Activated gamma-delta T cell treated with anti-CD3 and anti-CD28 coated beads, Interleukin-2, amount 50 U/mL, for 16 hours (primary cell): ENCODE measurements at regions not wholly inside any gene's neighbourhood (a gene's known extent, or its start where the extent isn't known, plus 50 kb on each side); places are given as distances from the start of the nearest gene placed in this dataset.
"Not testable (repeated sequence)": the region's sequence is repeated elsewhere in the genome, so short reads cannot be mapped to it uniquely, and the experiment has no call there.

ENCODE experiments used
- DNase-seq: peaks from one replicate; pipeline ENCODE4 v3.0.0-alpha.2; 2020; ENCODE audit warnings: low read depth

DNA sequence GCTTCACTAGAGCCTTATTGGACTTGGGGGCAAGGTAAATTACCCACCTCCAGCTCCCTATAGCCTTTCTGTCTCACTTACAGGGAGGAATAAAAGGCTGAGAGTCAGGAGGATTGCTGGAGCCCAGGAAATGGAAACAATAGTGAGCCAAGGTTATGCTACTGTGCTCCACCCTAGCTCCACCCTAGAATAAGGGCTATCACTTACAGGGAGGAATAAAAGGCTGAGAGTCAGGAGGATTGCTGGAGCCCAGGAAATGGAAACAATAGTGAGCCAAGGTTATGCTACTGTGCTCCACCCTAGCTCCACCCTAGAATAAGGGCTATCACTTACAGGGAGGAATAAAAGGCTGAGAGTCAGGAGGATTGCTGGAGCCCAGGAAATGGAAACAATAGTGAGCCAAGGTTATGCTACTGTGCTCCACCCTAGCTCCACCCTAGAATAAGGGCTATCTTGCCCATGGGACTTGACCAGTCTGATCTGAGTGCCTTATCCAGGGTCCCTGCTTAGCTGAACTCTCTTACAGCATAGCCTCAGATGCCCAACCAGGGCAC lies 150.6 kb upstream of the UGT8 start:
- not testable (repeated sequence) for DNase-seq

DNA sequence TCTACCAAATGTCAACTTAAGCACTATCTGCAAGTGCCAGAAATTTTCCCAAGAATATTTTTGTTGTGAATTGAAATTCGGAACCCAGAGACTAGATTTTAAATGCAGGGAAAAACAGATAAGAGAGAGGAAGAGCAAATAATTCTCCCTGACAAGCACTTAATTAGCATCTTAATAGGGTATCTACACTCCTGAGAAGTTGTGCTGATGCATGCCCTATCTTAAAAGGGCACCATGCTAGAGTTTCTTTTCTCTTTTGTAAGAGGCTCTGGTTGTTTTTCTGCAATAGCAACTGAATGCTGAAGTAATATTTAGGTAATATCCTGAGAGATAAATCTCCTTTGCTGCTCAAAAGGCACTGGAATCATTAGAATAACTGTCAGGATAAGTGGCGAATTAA lies 139.9 kb upstream of the UGT8 start:
- DNase-seq, result no peak

DNA sequence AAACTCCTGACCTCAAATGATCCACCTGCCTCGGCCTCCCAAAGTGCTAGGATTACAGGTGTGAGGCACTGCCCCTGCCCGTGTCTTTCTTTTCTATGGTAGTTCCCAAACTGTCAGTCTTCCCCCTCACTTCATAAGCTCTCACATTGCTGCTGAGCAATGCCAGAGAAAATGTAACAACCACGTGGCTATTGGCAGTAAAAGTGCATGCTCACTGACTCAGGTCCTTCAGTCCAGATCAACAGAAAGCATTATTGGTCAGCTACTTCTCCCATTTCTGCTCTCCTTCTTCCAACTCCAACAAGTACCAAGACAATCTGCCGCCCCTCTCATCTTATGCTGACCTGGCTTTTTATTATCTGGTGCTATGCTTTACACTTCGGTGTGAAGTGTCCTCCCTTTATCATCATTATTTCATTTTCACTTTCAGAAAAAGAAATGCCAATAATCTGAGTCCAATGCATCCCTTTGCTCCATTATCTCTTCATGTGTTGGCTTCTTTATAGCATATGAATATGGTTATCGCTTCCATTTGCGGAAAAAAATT lies 133.8 kb upstream of the UGT8 start:
- DNase-seq, result no peak

DNA sequence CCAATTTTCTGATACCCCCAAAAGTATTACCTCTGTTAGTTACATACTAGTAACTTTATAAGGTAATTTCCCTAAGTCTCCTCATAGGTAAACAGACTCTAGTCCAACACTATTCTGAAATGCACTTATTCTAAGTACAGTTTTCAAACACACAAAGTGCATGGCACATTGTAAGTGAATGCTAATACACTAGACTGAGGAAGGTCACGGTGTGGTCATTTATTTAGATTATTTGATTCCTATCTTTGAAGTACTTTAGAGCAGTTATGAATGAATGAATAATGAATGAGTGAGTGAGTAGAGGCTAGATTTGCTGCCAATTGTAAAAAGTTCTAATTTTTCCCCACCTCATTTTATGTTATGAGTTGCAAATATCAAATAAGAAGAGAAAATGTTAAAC lies 132.8 kb upstream of the UGT8 start:
- no peak for DNase-seq

DNA sequence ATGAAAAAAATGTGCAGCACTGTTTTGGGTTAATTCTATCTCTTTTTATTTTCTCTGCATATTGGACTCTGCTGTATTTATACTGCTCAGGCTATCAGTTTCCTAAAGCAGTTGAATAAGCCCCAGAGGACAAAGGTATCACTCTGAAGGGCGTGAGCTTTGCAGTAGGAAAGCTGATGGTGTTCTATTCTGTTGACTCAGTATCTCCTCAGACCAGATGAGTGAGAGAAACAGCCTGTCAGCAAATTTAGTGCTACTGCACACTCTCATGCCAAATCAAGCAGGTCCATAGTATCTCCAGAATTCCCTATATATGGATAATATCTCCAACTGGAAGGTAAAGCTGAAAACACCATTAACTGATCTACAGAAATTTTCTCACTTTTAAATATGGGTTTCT lies 132.3 kb upstream of the UGT8 start:
- no peak for DNase-seq

DNA sequence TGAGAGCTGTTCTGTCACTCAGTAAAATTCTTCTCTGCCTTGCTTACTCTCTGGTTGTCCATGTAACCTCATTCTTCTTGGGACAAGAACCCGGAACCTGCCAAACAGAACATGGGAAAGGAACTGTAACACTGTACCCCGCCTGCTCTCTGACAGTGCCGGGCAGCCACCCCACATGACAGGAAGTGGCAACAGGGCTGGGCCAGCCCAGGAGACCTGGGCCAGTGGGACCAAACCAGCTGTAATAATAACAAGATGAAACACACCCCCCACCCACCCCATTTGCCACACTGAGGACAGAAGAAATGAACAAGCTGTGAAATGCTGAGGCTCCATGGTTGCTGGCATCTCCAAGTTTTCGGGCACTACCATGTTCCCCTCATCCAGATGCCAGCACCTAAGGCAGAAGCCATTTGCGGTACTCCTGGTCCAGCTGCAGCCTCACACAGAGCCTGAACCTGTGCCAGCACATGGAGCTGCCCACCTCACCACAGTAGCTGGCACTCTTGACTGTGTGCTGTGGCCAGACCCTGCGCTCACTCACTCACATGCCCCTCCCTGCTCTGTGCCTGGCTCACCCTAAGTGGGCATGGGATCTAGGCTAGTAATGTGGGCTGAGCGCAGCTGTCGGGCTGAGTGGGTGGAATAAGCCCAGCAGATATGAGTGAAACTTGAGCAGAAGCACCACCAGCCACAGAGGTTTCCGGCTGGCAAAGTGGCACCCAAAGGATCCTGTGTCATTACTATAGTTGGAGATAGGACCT lies 126.2 kb upstream of the UGT8 start:
- no peak for DNase-seq

DNA sequence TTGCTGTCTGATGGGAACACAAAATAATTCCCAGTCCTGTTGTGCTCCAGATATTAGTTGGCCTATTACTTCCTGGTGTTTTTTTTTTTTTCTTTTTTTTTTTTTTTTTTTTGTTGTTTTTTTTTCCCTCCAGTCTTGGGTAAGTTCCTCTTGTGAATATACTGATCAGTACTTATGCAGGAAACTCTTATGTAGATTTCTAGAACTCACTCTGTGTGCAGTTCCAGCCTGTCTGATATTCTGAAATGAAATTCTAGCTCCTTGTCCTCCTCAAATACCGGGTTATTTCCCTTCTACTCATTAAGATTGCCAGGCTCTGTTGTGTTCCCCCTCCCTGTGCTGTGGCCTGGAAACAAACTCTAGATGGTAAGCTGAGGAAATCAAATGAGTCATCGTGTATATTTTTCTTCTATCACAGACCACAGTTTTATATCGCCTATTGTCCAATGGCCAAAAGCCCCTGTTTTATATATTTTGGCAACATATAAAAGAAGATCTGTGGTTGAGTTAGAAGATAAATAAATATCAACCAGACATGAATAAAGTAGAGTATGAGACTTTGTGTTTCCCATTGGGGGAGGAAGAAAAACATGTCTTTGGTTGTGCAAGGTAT lies 124.3 kb upstream of the UGT8 start:
- no peak for DNase-seq

DNA sequence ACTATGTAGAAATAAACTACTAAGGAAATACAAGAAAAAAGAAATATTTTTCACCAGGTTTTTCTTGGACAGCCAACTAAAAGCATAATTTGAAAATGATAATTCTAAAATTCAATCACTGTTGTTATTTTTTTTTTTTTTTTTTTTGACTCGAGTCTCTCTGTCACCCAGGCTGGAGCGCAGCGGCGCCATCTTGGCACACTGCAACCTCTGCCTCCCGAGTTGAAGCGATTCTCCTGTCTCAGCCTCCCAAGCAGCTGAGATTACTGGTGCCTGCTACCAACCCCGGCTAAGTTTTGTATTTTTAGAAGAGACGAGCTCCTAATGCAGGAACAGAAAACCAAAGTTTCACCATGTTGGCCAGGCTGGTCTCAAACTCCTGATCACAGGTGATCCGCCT lies 122.3 kb upstream of the UGT8 start:
- DNase-seq, result no peak

DNA sequence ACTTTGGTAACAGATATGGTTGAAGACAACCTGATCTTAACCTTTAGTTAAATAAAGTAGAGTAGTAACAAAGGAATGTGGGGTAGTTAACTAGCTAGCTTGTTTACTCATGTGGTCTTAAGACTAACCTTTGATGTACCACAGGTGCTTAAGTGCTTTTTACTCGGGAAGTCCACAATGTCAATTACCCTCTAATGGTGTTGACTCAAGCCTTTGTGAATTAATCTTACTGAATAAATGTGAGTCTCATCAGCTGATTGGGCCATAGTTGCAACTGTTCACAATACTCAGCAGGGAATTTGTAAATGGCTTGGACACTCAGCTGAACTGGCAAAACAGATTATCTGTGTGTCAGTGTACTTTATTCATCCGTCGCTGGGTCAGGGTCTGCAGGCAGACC lies 119.0 kb upstream of the UGT8 start:
- DNase-seq, result no peak

DNA sequence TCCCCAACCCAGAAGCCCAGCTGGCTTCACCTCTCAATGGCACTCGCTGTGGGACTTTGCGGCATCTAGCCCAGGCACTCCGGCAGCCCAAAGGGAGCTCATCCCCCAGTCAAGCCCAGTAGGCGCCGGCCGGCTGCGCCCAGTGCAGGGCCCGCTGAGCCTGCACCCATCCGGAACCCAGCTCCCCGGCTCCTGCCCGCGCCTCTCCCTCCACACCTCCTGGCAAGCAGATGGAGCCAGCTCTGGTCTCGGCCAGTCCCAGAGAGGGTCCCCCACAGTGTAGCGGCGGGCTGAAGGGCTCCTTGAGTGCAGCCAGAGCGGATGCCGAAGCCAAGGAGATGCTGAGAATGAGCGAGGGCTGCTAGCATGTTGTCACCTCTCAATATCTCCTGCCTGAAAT lies 116.8 kb upstream of the UGT8 start:
- no peak for DNase-seq

DNA sequence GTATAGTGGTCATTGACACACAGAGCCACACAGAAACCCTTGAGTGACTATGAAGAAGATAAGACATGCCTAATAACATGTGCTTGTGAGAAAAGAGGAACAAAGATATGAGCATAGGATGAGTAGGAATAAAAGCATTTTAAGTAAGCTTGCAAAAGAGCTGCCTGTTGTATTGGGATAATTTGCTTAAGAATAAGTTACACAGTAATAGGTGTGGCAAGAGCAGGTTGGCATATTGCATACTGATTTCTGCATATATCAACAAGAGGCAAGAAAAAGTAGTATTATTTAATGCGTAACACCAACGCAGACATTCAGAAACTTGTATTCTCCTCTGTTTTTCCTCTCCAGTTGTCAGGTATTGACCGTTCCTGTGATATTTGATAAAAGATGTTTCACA lies 111.5 kb upstream of the UGT8 start:
- no peak for DNase-seq

DNA sequence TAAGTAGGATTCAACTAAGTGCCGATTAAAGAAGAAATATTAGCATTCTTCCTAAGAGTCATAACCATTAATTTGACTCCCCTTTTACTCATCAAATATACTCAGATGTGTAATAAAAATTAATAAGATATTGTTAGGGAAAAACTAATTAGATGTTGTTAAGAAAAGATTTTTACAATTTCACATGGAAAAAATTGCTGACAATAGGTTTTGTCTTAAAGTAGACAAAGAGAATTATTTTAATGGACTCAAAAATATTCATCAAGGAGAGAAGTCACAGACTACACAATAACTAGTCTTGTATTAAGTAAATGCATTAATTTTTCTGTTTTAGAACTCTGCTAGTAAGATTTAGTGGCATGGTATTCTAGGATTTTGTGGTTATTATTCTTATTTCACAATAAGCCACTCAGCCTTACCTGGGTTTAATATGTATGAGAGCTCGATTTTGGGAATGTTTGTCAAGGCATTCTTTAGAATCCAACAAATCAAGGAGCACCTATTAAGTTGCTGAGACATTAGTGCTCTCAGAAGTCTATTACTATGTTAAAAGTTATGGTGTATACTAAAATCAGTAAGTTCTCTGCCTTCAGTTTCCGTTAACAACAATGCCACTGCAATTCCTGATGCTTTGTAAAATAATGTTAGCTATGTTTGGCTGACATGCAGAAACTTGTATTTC lies 110.2 kb upstream of the UGT8 start:
- DNase-seq, result no peak

DNA sequence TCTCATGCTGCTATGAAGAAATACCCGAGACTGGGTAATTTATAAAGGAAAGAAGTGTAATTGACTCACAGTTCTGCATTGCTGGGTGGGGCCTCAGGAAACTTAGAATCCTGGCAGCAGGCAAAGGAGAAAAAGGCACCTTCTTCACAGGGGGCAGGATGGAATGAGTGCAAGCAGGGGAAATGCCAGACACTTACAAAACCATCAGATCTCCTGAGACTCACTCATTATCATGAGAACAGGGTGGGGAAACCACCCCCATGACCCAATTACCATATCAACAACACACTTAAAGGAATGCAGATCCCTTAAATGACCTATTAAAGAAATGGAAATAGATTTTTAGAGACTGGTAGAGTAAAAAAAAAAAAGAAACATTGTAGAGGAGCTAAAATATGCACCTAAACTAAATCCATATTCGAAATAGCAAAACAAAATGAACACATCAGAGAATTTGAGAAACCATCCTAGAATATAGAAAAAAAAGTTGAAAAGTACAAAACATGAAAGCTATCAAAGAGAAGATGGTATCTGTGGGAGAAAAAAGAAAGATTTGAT lies 104.3 kb upstream of the UGT8 start:
- no peak for DNase-seq

DNA sequence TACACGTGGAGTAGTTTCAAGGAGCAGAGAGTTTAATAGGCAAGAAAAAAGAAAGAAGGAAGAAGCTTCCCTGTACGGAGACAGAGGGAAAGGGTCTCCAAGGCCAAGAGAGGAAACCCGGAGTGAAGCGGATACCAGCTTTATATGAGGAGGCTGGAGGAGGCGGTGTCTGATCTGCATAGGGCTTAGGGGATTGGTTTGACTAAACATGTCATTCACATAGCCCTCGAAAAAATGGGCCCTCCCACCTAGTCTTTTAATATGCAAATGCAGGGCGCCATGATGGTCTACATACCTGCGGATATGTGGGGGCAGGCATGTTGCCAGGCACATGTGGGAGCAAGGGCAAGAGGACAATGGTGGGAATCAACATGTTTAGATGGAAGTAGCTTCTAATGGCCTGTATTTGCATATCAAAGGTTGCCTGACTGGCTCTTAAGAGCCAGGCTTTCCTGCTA lies 103.1 kb upstream of the UGT8 start:
- DNase-seq, result no peak

DNA sequence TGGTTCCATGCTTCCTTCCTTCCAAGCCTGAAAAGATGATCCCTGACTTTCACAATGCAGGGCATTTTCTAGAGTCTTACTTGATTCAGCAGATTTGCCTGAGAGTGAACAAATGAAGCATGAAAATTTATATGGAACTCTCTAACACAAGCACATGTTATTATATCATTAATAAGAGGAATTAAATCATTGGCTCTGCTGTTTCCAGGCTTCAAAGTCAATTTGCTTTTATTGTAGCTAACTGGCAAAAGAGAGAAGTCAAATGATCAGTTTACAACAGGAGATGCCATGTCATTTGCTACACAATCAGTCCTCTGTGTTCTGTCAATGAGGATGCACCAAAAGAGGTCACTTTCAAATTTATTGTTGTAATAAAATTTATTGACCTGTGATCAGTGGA lies 101.5 kb upstream of the UGT8 start:
- DNase-seq, result no peak

DNA sequence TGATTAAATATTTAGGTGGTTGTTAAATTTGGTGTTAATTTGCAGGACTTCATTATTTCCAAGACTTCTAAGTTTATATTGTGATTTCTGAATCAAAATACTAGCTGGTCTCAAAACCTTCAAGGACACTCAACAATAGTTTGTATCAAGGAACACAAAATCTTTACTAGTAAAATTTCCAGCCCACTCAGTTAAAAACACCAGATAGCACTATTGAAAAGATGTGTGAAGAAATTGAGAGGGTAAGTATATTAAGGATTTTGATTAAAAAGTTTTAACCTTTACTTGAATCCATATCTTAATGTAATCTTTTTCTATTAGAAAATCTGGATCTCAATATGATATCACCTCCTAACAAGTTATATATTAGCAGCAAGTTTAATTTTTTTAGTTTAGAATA lies 89.3 kb upstream of the UGT8 start:
- no peak for DNase-seq

DNA sequence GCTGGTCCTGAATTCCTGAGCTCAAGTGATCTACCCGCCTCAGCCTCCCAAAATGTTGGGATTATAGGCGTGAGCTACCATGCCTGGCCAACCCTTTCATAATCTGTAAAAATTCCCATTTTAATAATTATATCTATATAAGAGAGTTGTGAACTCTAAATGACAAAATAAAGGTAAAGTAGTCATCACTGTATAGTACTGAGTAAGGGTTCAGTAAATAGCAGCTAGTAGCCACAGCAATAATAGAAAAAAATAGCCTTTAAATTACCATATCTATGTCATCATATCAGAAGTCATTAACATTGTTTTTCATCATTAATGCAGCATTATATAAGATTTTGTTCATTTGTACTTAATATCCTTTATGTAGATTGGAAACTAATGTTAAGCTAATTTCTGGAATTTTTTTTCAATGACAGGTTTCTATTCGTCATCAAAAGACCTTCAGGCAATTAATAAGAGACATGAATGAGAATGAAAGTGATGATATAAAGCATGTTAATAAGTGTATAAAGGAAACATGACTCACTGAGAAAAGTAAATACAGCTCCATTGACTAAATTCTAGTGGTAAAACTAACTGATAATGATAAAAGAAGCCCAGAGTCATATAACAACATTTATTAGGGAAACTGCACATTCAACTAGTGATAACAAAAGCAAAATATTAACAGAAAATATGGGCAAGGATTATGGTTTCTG lies 85.9 kb upstream of the UGT8 start:
- no peak for DNase-seq

DNA sequence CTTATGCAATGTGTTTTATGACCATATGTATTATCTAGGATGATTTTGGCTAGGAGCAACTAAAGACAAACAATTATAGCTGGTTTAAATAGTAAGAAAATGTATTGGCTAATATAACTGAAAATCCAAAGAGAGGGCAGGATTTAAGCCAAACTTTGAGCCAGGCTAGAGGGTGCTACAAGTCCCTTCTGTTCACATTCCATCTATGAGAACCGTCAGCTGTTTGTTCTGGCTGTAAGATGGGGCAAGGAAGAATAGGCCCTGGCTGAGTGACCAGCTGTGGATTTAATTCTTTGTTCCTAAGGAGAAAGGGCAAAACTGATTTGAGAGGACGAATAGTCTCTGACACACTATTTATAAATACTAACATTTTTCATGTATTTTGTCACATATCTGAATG lies 79.2 kb upstream of the UGT8 start:
- no peak for DNase-seq

DNA sequence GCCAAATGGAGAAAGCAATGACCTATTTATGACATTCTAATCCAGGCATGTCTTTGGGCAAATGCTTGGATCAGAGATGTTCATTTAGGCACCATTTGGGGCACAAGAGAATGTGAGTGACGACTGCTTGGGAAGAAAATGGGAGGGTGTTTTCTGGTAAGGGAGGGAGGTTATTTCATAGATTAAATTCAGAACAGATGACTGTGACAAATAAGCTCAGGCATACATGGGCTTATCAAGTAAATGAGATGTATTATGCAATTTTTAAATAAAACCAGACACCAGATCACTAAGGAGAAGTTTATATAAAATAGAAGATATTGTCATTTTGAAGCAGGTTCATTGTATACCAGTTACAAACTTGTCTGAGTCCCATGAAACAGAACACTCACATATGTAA lies 71.4 kb upstream of the UGT8 start:
- no peak for DNase-seq

DNA sequence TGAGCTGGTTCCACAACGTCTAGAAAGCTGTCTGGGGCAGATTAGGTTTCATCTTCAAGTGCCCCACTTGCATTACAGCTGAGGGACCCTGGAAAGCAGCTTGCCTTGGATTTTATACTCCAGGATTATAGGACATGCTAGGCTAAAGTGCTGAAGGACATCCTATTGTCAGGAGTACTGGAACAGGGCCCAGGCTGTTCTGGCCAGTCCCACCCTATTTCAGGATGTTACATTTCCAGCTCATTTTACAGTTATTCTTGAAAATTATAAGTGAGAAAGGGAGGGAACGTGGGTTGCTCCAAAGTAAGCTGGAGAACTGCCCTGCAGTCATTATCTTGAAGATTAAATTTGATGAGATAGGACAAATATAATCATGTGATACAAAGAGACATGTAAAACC lies 71.0 kb upstream of the UGT8 start:
- no peak for DNase-seq

DNA sequence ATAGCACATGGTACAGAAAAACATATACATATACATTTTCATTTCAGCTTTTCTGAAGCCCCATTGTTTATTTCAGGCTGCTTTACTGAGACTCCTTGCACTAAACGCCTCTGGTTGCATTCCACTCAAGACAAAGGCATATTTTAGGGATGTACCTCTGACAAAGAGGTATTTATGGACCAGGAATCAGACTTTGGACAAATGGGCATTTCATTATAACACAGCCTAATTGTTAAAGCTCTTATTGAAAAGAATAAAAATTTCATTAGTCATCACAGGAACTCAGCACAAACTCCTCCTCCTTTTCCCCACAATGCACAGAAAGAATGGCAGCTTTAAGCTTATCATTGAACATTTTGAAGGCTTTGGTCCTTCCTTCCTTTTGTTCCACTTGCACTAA lies 62.9 kb upstream of the UGT8 start:
- no peak for DNase-seq

DNA sequence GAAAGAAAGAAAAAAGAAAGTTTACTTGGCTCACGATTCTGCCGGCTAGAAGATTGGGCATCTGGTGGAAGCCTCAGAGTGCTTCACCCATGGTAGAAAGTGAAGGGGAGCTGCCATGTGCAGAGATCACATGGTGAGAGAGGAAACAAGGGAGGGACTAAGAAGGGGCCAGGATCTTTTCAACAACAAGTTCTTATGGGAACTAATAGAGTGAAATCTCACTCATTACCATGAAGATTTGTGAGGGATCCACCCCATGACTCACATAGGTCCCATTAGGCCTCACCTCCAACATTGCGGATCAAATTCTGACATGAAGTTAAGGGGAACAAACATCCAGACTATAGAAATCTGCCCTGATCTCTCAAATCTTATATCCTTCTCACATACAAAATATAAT lies 61.3 kb upstream of the UGT8 start:
- DNase-seq, result no peak
